ENCODE measurements at regions not wholly inside any gene's neighbourhood (a gene's known extent, or its start where the extent isn't known, plus 50 kb on each side); places are given as distances from the start of the nearest gene placed in this dataset.

DNA sequence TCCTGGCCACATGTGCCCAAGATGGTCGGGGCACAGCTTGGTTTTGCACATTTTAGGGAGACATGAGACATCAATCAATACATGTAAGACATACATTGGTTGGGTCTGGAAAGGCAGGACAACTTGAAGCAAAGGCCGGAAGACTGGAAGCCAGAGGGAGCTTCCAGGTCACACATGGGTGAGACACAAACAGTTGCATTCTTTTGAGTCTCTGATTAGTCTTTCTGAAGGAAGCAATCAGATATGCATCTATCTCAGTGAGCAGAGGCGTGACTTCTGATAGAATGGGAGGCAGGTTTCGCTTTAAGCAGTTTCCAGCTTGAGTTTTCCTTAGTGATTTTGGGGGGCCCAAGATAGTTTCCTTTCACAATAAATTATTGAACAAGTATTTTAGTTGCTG is 172.5 kb downstream of the RASEF start:
- H3K9me3 ChIP-seq (ENCODE audit: insufficient read depth, low read length): no peaks in the 10 kb centered on the region
- no peaks in the 10 kb centered on the region for H3K9me2 ChIP-seq (replicated peaks; ENCODE audit: insufficient read depth, low read length)
- no peak overlapping the region for H3K4me2 ChIP-seq (ENCODE audit: low read depth, low read length, poor library complexity, severe bottlenecking)
- no peaks in the 10 kb centered on the region for H3K27me3 ChIP-seq (ENCODE audit: low read length)
- no peaks in the 10 kb centered on the region for H3K36me3 ChIP-seq (ENCODE audit: low read length)
- H3F3A ChIP-seq (ENCODE audit: insufficient read depth): no peaks in the 10 kb centered on the region
- no peaks in the 10 kb centered on the region for H4K20me1 ChIP-seq (ENCODE audit: low read depth, low read length)
- no peaks in the 10 kb centered on the region for H3K79me2 ChIP-seq (ENCODE audit: insufficient read depth, low read length)
- H3K27ac ChIP-seq (ENCODE audit: low read depth, low read length): no peak overlapping the region
- TF ChIP-seq EZH2phosphoT487 (conservative IDR thresholded peaks at IDR 0.05; ENCODE audit: low read length): no peak
- TF ChIP-seq, protein P1, sequence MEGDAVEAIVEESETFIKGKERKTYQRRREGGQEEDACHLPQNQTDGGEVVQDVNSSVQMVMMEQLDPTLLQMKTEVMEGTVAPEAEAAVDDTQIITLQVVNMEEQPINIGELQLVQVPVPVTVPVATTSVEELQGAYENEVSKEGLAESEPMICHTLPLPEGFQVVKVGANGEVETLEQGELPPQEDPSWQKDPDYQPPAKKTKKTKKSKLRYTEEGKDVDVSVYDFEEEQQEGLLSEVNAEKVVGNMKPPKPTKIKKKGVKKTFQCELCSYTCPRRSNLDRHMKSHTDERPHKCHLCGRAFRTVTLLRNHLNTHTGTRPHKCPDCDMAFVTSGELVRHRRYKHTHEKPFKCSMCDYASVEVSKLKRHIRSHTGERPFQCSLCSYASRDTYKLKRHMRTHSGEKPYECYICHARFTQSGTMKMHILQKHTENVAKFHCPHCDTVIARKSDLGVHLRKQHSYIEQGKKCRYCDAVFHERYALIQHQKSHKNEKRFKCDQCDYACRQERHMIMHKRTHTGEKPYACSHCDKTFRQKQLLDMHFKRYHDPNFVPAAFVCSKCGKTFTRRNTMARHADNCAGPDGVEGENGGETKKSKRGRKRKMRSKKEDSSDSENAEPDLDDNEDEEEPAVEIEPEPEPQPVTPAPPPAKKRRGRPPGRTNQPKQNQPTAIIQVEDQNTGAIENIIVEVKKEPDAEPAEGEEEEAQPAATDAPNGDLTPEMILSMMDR (IDR thresholded peaks at IDR 0.05; ENCODE audit: insufficient read depth, low read length, poor library complexity, severe bottlenecking): no peak
- H3K4me3 ChIP-seq (ENCODE audit: insufficient read depth, low read length, poor library complexity, severe bottlenecking): no peak overlapping the region
- H3K9ac ChIP-seq (ENCODE audit: low read length): no peak overlapping the region
- no peak overlapping the region for H2AFZ ChIP-seq (ENCODE audit: low read depth, low read length, severe bottlenecking)

DNA sequence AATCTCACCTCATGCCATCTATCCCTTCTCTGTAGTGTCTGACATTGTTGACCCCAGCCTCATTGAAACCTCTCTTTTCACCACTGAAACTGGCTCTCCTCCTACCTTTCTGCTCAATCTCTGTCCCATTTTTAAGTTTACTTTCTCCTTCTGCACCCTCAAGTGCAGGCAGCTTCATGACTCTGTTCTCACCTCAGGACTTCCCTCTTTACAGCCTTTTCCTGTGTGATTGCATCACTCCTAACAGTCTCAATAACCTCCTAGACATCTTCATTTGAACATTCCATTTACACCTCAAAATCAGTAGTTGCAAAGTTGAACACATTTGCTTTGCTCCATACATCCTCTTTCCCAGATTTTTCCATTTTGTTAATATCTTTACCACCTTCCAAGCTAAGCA is 172.1 kb downstream of the RASEF start:
- no peak overlapping the region for H3K4me3 ChIP-seq (ENCODE audit: insufficient read depth, low read length, poor library complexity, severe bottlenecking)
- no peaks in the 10 kb centered on the region for H3K9me3 ChIP-seq (ENCODE audit: insufficient read depth, low read length)
- no peak overlapping the region for H2AFZ ChIP-seq (ENCODE audit: low read depth, low read length, severe bottlenecking)
- H3K27me3 ChIP-seq (ENCODE audit: low read length): no peaks in the 10 kb centered on the region
- H3K4me2 ChIP-seq (ENCODE audit: low read depth, low read length, poor library complexity, severe bottlenecking): no peak overlapping the region
- H4K20me1 ChIP-seq (ENCODE audit: low read depth, low read length): no peaks in the 10 kb centered on the region
- H3K79me2 ChIP-seq (ENCODE audit: insufficient read depth, low read length): no peaks in the 10 kb centered on the region
- no peak overlapping the region for H3K27ac ChIP-seq (ENCODE audit: low read depth, low read length)
- TF ChIP-seq EZH2phosphoT487 (conservative IDR thresholded peaks at IDR 0.05; ENCODE audit: low read length): no peak
- TF ChIP-seq, protein P1 (IDR thresholded peaks at IDR 0.05; ENCODE audit: insufficient read depth, low read length, poor library complexity, severe bottlenecking): no peak
- H3K9ac ChIP-seq (ENCODE audit: low read length): no peak overlapping the region
- no peaks in the 10 kb centered on the region for H3F3A ChIP-seq (ENCODE audit: insufficient read depth)
- no peaks in the 10 kb centered on the region for H3K9me2 ChIP-seq (replicated peaks; ENCODE audit: insufficient read depth, low read length)
- no peaks in the 10 kb centered on the region for H3K36me3 ChIP-seq (ENCODE audit: low read length)

DNA sequence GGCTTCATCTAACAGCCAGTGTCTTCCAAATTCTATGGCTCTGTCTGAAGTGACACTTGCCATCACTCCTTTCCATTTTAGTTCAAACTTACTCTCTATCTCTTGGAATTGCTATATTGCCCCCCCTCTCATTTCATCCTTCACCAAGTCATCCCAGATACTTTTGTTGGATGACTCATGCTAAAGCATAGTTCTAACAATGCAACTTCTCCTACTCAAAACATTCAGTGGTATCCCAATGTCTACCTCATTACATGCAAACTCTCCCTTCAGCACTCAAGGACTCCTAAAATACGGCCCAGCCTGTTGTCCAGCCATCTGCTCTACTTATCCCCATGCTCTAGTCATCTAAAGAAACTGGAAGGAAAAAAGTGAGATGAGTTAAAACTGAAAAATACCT is 171.6 kb downstream of the RASEF start:
- H3K36me3 ChIP-seq (ENCODE audit: low read length): no peaks in the 10 kb centered on the region
- H4K20me1 ChIP-seq (ENCODE audit: low read depth, low read length): no peaks in the 10 kb centered on the region
- H3K4me3 ChIP-seq (ENCODE audit: insufficient read depth, low read length, poor library complexity, severe bottlenecking): no peak overlapping the region
- TF ChIP-seq EZH2phosphoT487 (conservative IDR thresholded peaks at IDR 0.05; ENCODE audit: low read length): no peak
- H3K9ac ChIP-seq (ENCODE audit: low read length): no peak overlapping the region
- no peak overlapping the region for H3K27ac ChIP-seq (ENCODE audit: low read depth, low read length)
- H3K4me2 ChIP-seq (ENCODE audit: low read depth, low read length, poor library complexity, severe bottlenecking): no peak overlapping the region
- no peaks in the 10 kb centered on the region for H3K9me2 ChIP-seq (replicated peaks; ENCODE audit: insufficient read depth, low read length)
- H3K27me3 ChIP-seq (ENCODE audit: low read length): no peaks in the 10 kb centered on the region
- no peaks in the 10 kb centered on the region for H3F3A ChIP-seq (ENCODE audit: insufficient read depth)
- H2AFZ ChIP-seq (ENCODE audit: low read depth, low read length, severe bottlenecking): no peak overlapping the region
- no peaks in the 10 kb centered on the region for H3K79me2 ChIP-seq (ENCODE audit: insufficient read depth, low read length)
- no peaks in the 10 kb centered on the region for H3K9me3 ChIP-seq (ENCODE audit: insufficient read depth, low read length)

DNA sequence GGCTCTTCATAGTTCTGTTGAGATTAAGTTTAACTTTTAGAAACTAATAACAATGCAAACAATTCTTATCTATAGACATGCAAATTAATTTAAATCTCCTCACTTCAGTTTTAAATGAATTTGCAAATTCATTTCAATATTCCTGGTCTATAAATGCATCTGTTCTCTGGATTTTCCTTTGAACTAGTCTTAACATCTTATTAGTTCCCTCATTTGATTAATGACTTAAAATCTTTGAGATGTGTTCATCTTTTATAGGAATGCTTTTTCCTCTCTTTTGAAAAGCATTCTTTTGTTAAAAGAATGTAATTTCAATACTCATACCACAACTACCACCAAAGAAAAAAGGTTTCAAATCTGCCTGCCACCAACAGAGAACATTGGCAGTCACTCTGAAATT is 169.4 kb downstream of the RASEF start:
- no peak overlapping the region for H2AFZ ChIP-seq (ENCODE audit: low read depth, low read length, severe bottlenecking)
- TF ChIP-seq, protein P1 (IDR thresholded peaks at IDR 0.05; ENCODE audit: insufficient read depth, low read length, poor library complexity, severe bottlenecking): no peak
- TF ChIP-seq EZH2phosphoT487 (conservative IDR thresholded peaks at IDR 0.05; ENCODE audit: low read length): no peak
- H3K9me3 ChIP-seq (ENCODE audit: insufficient read depth, low read length): no peaks in the 10 kb centered on the region
- H3K4me3 ChIP-seq (ENCODE audit: insufficient read depth, low read length, poor library complexity, severe bottlenecking): no peak overlapping the region
- H3K27me3 ChIP-seq (ENCODE audit: low read length): no peaks in the 10 kb centered on the region
- no peaks in the 10 kb centered on the region for H3F3A ChIP-seq (ENCODE audit: insufficient read depth)
- no peak overlapping the region for H3K27ac ChIP-seq (ENCODE audit: low read depth, low read length)
- H3K79me2 ChIP-seq (ENCODE audit: insufficient read depth, low read length): no peaks in the 10 kb centered on the region
- H3K9me2 ChIP-seq (replicated peaks; ENCODE audit: insufficient read depth, low read length): no peaks in the 10 kb centered on the region
- no peaks in the 10 kb centered on the region for H4K20me1 ChIP-seq (ENCODE audit: low read depth, low read length)
- H3K9ac ChIP-seq (ENCODE audit: low read length): no peak overlapping the region
- H3K4me2 ChIP-seq (ENCODE audit: low read depth, low read length, poor library complexity, severe bottlenecking): no peak overlapping the region
- H3K36me3 ChIP-seq (ENCODE audit: low read length): no peaks in the 10 kb centered on the region
